Forelimb muscle (tissue), 1 donor: ENCODE measurements at regions not wholly inside any gene's neighbourhood (a gene's known extent, or its start where the extent isn't known, plus 50 kb on each side); places are given as distances from the start of the nearest gene placed in this dataset.
"Not testable (repeated sequence)": the region's sequence is repeated elsewhere in the genome, so short reads cannot be mapped to it uniquely, and the experiment has no call there.

Source experiments
- DNase-seq: peaks from one replicate; pipeline ENCODE4 v3.0.0-alpha.2; 2013; ENCODE audit warnings: low read depth

DNA sequence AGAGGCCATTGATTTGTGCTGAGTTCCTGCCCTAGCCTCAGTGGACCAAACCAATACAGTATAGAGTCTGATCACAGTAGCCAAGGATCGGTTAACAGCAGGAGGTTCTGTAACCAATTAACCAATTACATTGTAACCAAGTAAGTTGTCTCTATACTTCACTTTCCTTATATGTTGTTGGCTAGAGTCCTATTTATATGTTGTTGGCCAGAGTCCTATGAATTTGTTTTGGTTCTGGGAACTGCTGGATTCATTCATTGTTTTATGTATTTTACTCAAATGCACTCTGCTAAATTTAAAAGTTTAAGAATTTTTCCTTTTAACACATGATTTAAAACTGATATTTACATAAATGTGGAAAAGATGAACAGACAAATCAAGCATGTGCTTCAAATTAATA is 597.4 kb upstream of the HS3ST5 start:
- DNase-seq: no peak

DNA sequence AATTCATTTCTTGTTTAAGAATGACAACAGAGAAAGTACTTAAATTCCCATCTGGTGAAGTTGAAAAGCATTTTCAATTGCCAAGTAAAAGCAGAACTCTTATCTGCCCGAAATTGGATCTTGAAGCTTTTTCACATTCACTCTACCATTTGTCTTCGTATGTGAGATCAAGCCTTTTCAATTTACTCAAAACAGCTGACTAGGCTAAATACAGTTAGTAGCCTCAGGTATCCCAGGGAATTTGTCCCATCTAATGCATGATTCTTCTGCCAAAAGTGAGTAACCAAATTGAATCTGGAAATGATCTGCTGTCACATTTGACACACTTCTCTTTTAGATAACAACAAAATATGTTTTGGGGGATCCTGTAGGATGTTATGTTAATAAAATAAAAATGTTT is 596.8 kb upstream of the HS3ST5 start:
- DNase-seq: no peak

DNA sequence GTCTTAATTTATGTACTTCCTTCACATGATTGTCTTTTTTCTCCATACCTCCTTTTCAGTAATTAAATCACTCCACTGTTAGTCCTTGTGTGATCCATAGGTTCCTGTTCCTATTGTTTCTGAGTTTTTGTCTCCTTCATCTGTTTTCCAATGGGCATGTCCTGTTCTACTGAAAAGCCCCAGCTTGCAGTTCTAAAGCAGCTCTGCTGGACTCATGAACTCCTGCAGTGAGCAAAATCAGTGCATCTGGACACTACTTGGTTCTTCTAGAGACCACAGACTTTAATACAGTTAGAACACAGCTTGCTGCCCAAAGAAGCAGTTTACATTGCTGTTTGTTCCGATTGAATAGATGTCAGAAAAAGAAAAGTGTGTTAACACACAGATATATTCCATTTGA is 593.3 kb upstream of the HS3ST5 start:
- DNase-seq: no peak

DNA sequence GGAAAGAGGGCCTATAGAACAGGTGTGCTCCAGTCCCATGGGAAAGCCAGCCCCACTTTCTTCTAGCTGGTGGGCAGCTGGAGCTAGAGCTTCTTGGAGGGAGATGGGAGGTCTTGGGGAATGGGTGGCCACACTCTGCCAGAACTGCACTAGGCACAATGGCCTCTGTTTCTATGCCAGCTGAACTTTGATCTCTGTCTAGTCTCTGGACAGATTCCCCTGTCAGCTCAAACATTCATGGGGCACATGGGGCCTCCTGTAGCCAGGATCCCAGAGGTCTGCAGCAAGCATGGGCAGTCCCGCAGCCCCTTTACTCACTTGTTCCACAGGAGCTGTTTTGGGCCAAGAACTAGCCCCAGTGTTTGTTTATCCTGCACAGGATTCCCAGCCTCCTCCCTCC is 591.3 kb upstream of the HS3ST5 start:
- no peak for DNase-seq

DNA sequence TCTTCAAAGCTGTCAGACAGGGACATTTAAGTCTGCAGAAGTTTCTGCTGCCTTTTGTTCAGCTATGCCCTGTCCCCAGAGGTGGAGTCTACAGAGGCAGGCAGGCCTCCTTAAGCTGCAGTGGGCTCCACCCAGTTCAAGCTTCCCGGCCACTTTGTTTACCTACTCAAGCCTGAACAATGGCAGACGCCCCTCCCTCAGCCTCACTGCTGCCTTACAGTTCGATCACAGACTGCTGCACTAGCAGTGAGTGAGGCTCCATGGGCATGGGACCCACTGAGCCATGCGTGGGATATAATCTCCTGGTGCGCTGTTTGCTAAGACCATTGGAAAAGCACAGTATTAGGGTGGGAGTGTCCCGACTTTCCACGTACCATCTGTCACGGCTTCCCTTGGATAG is 585.9 kb upstream of the HS3ST5 start:
- not testable (repeated sequence) for DNase-seq

DNA sequence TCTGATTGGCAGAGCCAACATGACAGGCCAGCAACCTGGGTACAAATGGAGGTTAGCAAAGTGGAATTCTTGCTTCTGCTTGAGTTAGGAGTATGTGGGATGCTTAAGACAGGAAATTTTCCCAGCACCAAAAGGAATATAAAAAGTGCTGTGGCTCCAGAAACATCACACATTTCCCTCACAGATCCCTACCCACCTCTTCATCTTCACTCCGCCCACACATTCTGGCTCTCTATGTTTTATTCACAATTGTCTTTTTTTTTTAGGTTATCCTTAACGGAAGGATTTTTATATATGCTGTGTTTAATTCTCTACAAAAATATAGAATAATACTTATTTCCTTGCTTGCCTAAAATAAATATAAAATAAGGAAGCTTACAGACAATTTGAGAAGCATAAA is 563.3 kb upstream of the HS3ST5 start:
- no peak for DNase-seq

DNA sequence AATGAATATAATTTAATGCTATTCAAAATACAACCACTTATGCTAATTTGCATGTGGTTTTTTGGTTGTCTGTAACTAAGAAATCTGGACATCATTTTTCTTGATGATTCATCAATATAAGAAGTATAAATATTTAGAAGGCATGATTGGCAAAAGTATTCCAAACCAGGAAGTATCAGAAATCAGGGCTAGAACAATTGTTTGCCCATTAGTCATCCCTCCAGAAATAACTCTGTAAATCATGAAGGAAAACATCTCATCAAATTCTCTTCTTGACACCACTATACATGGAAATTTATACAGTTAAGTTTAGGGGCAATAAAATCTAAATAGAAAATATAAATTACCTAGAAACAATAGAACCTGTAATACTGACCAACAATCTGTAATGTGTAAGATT is 554.7 kb upstream of the HS3ST5 start:
- no peak for DNase-seq

DNA sequence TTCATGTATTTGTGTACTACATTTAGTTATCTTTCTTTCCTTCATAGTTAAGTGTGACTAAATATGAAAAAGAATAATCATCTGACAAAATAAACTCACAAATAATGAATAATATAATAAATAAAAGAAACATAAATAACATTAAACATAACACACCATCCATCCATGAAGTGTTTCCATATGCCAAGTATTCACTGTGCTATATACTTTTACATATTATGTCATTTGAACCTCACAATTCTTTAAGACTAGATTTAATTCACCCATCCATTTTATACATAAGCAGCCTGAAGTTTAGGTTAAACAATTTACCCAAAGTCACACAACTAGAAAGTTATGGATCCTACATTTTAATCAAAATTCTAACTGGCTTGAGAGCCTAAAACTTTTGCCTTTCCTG is 549.4 kb upstream of the HS3ST5 start:
- no peak for DNase-seq

DNA sequence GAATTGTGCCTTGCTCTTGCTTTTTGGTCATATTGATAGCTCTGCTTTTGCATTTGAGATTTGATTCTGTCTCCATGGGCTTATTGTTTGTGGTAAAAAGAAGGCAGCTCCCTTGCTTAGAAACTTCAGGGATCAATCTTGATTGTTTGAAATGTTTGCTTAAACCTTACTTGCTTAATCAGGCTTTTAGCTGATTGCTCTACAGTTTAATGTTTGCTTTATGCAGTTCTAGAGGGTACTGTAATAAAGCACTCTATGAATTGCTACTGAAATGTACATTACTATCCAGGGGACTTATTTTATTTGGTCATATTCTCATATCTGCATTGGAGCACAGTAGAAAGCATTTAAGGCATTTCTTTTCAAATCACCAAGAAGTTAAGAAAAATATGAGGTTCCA is 545.4 kb upstream of the HS3ST5 start:
- no peak for DNase-seq

DNA sequence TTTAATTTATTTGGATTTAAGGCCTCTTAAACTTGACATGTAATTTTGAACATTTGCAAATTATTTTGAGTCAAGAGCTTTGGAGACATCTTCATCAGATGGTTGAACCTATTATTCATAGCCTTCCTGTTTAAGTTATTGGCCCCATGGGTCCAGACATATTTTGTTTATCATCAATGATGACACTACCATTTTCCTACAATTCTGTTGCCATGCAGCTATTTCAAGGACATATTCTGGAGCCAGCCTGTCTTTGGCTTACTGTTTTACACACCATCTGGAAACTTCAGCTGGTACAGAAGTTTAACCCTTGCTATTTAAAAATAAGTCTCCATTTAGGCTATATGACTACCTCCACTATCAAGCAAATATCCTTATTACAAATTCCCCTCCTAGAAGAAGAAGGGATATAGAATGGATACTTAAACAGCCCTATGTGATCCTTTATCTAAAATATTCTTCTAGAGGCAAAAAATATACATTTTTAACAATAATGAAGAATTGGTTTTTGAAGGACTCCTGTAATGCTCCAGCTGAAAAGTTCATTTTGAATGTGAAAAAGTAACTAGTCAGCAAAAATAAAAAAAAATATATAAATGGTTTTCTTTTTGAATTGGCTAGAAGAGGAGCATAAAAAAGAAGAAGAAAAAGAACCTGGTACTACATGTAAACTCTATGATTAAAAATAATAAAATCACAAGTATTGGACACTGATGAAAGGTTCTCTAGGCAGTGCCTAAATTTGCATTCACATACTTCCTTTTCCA is 544.0 kb upstream of the HS3ST5 start:
- no peak for DNase-seq

DNA sequence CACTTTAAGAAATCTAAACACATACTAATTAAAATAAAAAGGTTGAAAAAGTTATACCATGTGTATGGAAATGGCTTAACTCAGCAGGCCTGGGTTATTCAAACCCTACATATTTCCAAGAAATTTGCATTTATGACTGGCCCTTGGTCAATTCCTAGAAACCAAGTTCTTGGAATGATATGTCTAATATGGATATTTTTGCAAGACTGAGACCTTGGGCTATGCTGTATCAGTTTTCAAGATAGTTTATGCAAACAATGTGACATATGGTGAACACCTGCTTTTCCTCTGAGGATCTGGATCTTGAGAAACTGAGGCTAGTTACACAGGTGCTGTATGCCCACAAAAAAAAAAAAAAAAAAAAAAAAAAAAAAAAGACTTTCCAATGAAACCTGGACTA is 536.9 kb upstream of the HS3ST5 start:
- DNase-seq: no peak

DNA sequence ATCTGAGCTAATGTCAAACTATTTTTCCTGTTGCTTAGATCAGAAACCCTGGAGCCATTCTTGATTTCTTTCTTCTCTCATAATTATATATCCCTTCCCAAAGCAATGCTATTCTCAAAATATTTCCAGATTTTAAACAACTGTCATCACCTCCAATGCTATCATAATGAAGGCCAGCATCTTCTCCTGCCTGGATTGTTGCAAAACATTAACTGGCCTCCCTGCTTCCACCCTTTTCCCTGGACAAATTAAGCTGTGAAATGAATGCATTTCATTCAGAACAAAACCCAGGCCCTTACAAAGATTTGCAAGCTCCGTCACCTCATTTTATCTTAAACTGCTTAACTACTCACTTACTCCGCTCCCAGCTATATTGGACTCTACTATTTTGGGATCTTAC is 535.3 kb upstream of the HS3ST5 start:
- DNase-seq: no peak

DNA sequence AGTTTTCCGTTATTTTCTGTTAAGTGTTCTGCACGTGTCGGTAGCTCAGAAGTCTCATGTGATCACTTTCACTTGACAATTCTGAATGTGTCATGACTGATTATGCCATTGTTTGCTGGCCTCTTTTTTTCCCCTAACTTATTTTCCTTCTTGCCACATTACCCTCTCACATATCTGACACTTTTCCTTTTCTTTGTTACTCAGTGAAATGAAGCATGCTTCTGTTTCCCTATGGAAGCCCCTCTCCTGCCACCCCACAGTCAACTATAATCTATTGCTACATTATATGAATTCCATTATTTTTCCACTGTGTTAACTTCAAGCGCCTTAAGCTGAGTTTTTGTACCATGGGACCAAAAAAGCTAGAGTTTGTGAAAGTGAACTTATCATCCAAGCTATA is 531.6 kb upstream of the HS3ST5 start:
- no peak for DNase-seq

DNA sequence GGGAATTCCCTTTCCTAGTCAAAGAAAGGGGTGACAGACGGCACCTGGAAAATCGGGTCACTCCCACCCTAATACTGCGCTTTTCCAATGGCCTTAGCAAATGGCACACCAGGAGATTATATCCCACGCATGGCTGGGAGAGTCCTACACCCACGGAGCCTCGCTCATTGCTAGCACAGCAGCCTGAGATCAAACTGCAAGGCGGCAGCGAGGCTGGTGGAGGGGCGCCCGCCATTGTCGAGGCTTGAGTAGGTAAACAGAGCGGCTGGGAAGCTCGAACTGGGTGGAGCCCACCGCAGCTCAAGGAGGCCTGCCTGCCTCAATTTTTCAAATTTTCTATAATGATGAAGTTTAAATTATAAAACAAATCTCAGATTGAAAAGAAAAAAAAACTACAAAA is 522.7 kb upstream of the HS3ST5 start:
- DNase-seq: not testable (repeated sequence)

DNA sequence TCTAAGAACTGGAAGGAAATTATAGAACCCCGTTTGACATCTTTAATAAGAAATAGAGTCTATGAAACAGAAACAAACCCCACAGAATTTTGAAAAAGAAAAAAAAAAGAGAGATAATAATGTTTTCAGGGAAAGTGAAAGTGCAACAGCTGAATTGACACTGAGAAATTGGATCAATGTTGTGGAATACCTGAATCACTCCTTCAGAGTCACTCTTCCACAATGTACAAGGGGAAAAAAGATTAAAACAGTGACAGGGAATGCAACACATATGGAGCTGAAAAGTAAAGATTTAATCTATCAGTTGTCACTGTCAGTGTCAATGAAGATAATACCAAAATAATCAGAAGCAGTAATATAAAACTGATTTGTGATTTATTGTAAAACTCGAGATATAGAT is 520.8 kb upstream of the HS3ST5 start:
- DNase-seq: no peak

DNA sequence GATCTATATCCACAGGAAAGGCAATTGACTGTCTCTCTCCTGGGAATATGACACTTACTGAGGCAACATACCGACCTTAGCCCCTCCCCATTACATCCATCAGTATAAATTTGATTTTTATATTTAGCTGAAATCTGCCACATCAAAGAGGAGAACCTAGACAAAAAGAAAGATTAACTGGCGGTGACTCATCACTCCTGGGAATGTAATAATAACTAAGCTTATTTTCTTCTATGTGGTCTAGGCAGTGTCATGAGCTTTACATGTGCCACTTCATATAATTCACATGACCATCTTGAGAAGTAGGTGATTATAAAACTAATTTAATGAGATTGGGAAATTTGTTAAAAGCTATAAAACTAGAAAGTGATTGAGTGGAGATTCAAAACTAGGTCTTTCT is 520.0 kb upstream of the HS3ST5 start:
- no peak for DNase-seq

DNA sequence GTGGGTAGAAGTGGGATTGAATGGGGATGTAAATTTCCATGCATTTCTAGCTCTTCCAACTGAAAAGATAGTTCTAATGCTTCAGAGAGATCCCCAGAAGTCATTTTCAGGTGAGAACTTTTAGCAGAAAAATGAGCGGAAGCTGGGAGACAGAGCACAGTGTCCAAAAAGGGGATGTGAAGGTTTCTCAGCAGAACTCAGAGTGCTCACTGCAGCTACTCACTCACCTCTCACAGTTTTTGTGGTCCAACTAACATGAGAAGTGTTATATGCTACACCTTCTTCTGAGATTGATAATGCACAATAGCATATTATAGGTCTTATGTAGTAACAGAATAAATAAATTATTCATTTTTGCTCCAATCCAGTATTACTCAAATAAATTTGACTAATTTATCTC is 519.2 kb upstream of the HS3ST5 start:
- DNase-seq: no peak

DNA sequence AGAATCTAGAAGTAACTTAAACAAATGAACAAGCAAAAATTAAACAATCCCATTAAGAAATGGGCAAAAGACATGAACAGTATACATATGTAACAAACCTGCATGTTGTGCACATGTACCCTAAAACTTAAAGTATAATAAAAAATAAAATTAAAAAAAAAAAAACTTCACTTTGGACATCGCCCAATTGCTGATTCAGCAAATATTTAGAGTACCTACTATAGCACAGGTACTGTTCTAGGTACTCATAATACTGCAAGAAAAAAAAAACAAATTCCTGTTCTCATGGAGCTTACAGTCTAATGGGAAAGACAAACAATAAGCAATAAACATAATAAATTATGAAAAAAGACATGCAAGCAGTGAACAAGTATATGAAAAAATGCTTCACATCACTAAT is 501.5 kb upstream of the HS3ST5 start:
- DNase-seq: no peak

DNA sequence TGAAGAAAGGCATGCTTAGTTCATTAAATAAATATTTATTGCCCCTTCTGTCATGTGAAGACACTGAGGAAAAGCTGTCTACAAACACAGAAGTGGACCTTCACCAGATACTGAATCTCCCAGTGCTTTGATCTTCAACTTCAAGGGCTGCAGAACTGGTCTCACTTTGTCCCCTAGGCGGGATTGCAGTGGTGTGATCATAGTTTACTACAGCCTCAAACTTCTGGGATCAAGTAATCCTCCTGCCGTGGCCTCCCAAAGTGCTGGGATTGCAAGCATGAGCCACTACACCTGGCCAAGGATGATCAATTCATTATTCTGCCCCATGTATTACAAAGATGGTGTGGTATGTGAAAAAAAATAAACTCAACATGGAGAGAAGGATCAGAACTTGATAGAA is 496.2 kb upstream of the HS3ST5 start:
- DNase-seq: no peak

DNA sequence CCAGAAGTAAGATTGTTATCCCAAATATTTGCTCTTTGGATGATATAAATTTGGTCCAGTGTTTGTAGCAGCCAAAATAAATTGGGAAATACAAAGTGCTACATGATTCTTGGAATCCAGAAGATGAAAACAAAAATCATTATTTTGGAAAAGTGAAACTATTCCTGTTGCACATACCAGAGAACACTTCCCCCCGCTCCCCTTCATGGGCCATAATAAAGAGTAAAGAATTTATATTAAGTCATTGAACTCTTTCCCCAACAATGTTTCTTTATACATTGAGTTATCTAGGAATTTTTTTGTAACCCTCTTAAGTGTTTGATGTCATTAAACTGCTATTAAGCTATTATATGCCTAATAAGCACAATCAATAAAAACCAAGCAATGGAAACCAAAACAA is 490.4 kb upstream of the HS3ST5 start:
- no peak for DNase-seq

DNA sequence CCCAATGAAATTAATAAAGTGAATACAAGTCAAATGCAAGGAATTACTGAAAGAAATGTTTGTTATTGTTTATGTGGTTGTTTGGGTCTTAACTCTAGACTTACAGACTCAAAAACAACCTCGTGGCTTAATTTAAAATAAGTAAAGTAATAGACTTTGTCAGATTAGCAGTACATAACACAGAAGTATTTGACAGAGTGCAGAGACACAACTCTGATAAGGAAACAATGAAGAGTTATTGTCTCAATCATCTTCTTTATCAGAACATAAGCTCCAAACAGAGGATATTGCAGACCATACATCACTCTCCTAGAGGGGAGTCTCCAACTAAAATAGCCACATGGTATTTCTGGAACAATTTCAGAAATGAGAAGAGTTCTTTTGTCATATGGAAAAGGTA is 487.7 kb upstream of the HS3ST5 start:
- no peak for DNase-seq

DNA sequence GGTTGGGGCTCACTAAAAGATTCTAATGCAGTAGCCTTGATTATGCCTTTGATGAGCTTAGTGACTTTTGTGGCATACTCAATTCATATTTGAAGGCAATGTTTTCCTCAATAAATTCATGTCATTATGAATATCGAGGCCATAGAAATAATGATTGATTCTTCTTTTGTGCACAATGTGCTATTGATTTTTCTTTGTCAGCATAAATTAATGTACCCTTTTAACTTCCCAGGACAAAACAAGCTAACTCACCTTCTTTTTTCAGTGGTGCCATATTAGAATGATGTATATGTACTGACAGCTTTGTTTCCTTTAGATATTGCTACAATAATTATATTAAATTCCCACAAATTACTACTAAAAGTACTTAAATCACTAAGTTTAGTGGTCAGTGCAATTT is 484.3 kb upstream of the HS3ST5 start:
- DNase-seq: no peak

DNA sequence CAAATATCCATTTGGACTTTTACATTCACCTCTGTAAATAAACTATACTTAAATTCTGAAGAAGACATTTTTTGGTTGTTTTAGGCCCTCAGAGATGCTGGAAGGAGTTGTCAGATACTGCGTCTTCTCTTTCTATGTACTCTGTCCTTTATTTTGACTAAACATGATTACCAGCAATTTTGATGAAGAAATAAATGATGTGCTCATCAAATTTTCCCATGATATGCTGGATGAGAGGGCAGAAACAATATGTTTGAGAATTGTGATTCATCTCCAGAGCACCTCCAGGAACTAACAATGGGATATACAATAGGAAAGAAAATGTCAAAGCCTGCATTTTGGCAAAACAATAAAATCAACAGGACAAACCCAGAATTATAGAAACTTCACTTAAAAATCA is 481.6 kb upstream of the HS3ST5 start:
- DNase-seq: no peak

DNA sequence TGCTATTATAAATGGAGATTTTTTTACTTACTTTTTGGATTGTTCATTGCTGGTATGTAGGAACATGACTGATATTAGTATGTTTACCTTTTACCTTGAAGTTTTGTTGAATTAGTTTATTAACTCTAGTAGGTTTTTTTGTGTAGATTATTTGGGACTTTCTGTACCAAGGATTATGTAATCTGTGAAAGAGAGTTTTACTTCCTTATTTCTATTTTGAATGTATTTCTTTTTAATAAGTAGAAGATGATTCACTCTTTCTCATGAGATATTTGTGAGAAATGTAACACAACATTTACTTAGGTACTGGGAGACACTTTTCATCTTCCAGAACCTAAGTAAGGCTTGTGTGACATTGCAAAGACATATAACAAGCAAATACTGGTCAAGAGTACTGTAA is 473.9 kb upstream of the HS3ST5 start:
- DNase-seq: no peak
